ENCODE measurements at regions not wholly inside any gene's neighbourhood (a gene's known extent, or its start where the extent isn't known, plus 50 kb on each side); places are given as distances from the start of the nearest gene placed in this dataset.

DNA sequence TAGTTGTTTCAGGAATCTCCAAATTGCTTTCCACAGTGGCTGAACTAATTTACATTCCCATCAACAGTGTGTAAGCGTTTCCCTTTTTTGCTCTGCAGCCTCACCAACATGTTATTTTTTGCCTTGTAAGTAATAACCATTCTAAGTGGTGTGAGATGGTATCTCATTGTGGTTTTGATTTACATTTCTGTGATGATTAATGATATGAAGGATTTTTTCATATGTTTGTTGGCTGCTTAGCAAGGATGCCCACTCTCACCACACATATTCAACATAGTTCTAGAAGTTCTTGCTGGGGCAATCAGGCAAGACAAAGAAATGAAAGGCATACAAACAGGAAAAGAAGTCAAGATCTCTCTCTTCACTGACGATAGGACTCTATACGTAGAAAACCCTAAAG lies 472.4 kb downstream of the ZNF674 start:
- ChIA-PET CTCF (no interaction called here), POLR2A (no interaction called here)
- no peak overlapping the region for H3K4me3 ChIP-seq (replicated peaks in 1 of 3; ENCODE audit: insufficient read depth in 1 of 3, low read depth in 1 of 3, low read length in 3 of 3)
- no peaks in the 10 kb centered on the region for H3K79me2 ChIP-seq (ENCODE audit: control insufficient read depth, insufficient read depth, low read length)
- no peak overlapping the region for H3K27ac ChIP-seq (ENCODE audit: insufficient read depth, low read depth, low read length)
- DNase-seq (ENCODE audit: low read depth, low spot score), result no peak
- no TSS peak for BruUV-seq (replicated peaks)
- H3K9me3 ChIP-seq (replicated peaks; ENCODE audit: control insufficient read depth, insufficient read depth, low read length), result no peaks in the 10 kb centered on the region
- TF ChIP-seq POLR2A (IDR thresholded peaks at IDR 0.05; ENCODE audit: low read depth, low read length) (no peak), EZH2 (IDR thresholded peaks at IDR 0.05; ENCODE audit: borderline replicate concordance, low read depth, low read length, severe bottlenecking) (no peak), JUN (IDR thresholded peaks at IDR 0.05; ENCODE audit: borderline replicate concordance, insufficient read depth, insufficient read length, low read depth) (no peak)
- no peaks in the 10 kb centered on the region for H4K20me1 ChIP-seq (replicated peaks; ENCODE audit: control insufficient read depth, extremely low read depth, insufficient read depth, low read length)
- dilution Hi-C loops (cut with MboI; ENCODE audit: extremely low pct_ligation_motif_present, low sequenced_read_pairs), result no loop called here
- H3K27me3 ChIP-seq (ENCODE audit: control insufficient read depth in 2 of 2, insufficient read depth in 2 of 2, low read length in 2 of 2), result no peaks in the 10 kb centered on the region
- H3K4me1 ChIP-seq (ENCODE audit: control insufficient read depth, extremely low read depth, insufficient read depth, low read length), result no peaks in the 10 kb centered on the region
- no peak overlapping the region for H2AFZ ChIP-seq (ENCODE audit: low read depth, low read length)
- no peaks in the 10 kb centered on the region for H3K9me1 ChIP-seq (replicated peaks; ENCODE audit: control insufficient read depth, extremely low read depth, insufficient read depth, low read length)
- H3K9ac ChIP-seq (replicated peaks; ENCODE audit: extremely low read depth, insufficient read depth, low read length), result no peak overlapping the region
- no peak overlapping the region for H3K4me2 ChIP-seq (ENCODE audit: insufficient read depth, low read length)
- FAIRE-seq, result no peak
- intact Hi-C loops (cut with micrococcal nuclease), result no loop called here
- no peaks in the 10 kb centered on the region for H3K36me3 ChIP-seq (ENCODE audit: control insufficient read depth in 2 of 2, extremely low read depth in 1 of 2, insufficient read depth in 2 of 2, low read length in 2 of 2)

DNA sequence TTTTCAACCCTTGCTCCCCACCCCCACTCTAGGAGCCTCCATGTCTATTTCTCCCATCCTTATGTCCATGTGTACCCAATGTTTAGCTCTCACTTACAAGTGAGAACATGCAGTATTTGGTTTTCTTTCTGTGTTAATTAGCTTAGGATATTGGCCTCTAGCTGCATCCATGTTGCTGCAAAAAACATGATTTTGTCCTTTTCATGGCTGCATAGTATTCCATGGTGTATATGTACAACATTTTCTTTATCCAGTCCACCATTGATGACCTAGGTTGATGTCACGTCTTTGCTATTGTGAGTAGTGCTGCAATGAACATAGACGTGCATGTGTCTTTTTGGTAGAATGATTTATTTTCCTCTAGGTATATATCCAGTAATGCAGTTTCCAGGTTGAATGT lies 472.8 kb downstream of the ZNF674 start:
- Histone ChIP-seq H3K9me1 (replicated peaks; ENCODE audit: control insufficient read depth, extremely low read depth, insufficient read depth, low read length) (no peaks in the 10 kb centered on the region), H4K20me1 (replicated peaks; ENCODE audit: control insufficient read depth, extremely low read depth, insufficient read depth, low read length) (no peaks in the 10 kb centered on the region), H3K4me1 (ENCODE audit: control insufficient read depth, extremely low read depth, insufficient read depth, low read length) (no peaks in the 10 kb centered on the region), H3K9ac (replicated peaks; ENCODE audit: extremely low read depth, insufficient read depth, low read length) (no peak overlapping the region), H3K9me3 (replicated peaks; ENCODE audit: control insufficient read depth, insufficient read depth, low read length) (no peaks in the 10 kb centered on the region), H3K4me2 (ENCODE audit: insufficient read depth, low read length) (no peak overlapping the region), H3K27ac (ENCODE audit: insufficient read depth, low read depth, low read length) (no peak overlapping the region), H2AFZ (ENCODE audit: low read depth, low read length) (no peak overlapping the region), H3K36me3 (ENCODE audit: control insufficient read depth in 2 of 2, extremely low read depth in 1 of 2, insufficient read depth in 2 of 2, low read length in 2 of 2) (no peaks in the 10 kb centered on the region), H3K27me3 (ENCODE audit: control insufficient read depth in 2 of 2, insufficient read depth in 2 of 2, low read length in 2 of 2) (no peaks in the 10 kb centered on the region), H3K79me2 (ENCODE audit: control insufficient read depth, insufficient read depth, low read length) (no peaks in the 10 kb centered on the region), H3K4me3 (replicated peaks in 1 of 3; ENCODE audit: insufficient read depth in 1 of 3, low read depth in 1 of 3, low read length in 3 of 3) (no peak overlapping the region)
- POLR2A ChIA-PET, result no interaction called here
- TF ChIP-seq MYC (IDR thresholded peaks at IDR 0.05; ENCODE audit: low read depth, low read length) (no peak), JUN (IDR thresholded peaks at IDR 0.05; ENCODE audit: borderline replicate concordance, insufficient read depth, insufficient read length, low read depth) (no peak), GATA2 (IDR thresholded peaks at IDR 0.05; ENCODE audit: insufficient read depth, insufficient read length, low read depth, low read length) (no peak), POLR2AphosphoS5 (IDR thresholded peaks at IDR 0.05; ENCODE audit: insufficient read depth, low read depth, low read length) (no peak), POLR2A (IDR thresholded peaks at IDR 0.05; ENCODE audit: low read depth, low read length) (no peak), EZH2 (IDR thresholded peaks at IDR 0.05; ENCODE audit: borderline replicate concordance, low read depth, low read length, severe bottlenecking) (no peak), FOS (IDR thresholded peaks at IDR 0.05; ENCODE audit: borderline replicate concordance, insufficient read depth, low read length) (no peak)
- TF ChIP-seq, protein P1, sequence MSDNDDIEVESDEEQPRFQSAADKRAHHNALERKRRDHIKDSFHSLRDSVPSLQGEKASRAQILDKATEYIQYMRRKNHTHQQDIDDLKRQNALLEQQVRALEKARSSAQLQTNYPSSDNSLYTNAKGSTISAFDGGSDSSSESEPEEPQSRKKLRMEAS (IDR thresholded peaks at IDR 0.05; ENCODE audit: insufficient read depth, insufficient read length), result no peak
- TF ChIP-seq, protein P2, sequence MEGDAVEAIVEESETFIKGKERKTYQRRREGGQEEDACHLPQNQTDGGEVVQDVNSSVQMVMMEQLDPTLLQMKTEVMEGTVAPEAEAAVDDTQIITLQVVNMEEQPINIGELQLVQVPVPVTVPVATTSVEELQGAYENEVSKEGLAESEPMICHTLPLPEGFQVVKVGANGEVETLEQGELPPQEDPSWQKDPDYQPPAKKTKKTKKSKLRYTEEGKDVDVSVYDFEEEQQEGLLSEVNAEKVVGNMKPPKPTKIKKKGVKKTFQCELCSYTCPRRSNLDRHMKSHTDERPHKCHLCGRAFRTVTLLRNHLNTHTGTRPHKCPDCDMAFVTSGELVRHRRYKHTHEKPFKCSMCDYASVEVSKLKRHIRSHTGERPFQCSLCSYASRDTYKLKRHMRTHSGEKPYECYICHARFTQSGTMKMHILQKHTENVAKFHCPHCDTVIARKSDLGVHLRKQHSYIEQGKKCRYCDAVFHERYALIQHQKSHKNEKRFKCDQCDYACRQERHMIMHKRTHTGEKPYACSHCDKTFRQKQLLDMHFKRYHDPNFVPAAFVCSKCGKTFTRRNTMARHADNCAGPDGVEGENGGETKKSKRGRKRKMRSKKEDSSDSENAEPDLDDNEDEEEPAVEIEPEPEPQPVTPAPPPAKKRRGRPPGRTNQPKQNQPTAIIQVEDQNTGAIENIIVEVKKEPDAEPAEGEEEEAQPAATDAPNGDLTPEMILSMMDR (IDR thresholded peaks at IDR 0.05; ENCODE audit: extremely low read depth in 1 of 2, insufficient read depth in 1 of 2, low read depth in 1 of 2, low read length in 2 of 2), result no peak
- dilution Hi-C loops (cut with MboI; ENCODE audit: extremely low pct_ligation_motif_present, low sequenced_read_pairs) (no loop called here), intact Hi-C loops (cut with micrococcal nuclease) (no loop called here)
- BruUV-seq (replicated peaks), result no TSS peak
- DNase-seq (ENCODE audit: low read depth, low spot score), result no peak
- CTCF ChIA-PET, result no interaction called here
- FAIRE-seq, result no peak
